Fibroblast of skin of left quadriceps (primary cell): ENCODE measurements at regions not wholly inside any gene's neighbourhood (a gene's known extent, or its start where the extent isn't known, plus 50 kb on each side); places are given as distances from the start of the nearest gene placed in this dataset.

Experiments
- DNase-seq, 2 experiments: peaks; one replicate each; pipeline ENCODE4 v3.0.0-alpha.2; 2013; ENCODE audit warnings: low read depth in 2 of 2

DNA sequence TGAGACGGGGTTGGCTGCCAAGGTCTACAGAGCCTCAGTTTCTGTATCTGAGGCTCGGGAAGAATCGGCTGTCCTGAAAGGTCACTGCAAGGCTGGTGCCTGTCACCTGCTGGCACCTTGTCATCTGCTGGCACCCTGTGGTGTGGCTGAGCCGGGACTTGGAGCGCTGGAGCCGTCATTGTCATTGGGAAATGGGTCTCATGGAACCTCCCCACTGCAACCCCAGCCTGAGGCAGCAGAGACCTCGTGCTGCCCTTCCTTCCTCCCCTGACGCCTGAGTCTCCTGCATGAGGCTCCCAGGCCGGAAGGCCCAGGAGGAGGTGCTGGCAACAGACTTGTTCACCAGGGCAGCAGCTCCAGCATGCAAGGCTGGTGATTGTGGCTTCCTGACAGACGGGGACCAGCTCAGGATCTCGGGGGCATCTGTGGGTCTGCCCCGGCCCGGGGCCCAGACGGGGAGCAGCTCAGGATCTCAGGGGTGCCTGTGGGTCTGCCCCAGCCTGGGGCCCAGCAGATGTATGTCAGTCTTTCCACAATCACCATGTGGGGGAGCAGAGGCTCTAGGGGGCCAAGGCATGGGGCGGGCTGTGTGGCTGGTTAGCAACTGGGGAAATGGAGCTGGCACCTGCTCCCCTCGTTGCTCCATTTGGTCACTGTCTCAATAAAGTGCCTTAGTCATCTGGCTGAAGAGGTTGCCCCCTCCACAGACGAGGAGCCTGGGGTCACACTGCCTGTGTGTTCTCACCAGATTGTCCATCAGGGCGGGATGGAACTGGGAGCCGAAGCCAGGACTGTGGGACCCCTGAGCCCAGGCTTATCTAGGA, 668.7 kb downstream of the BRD1 start:
- no peak for DNase-seq

DNA sequence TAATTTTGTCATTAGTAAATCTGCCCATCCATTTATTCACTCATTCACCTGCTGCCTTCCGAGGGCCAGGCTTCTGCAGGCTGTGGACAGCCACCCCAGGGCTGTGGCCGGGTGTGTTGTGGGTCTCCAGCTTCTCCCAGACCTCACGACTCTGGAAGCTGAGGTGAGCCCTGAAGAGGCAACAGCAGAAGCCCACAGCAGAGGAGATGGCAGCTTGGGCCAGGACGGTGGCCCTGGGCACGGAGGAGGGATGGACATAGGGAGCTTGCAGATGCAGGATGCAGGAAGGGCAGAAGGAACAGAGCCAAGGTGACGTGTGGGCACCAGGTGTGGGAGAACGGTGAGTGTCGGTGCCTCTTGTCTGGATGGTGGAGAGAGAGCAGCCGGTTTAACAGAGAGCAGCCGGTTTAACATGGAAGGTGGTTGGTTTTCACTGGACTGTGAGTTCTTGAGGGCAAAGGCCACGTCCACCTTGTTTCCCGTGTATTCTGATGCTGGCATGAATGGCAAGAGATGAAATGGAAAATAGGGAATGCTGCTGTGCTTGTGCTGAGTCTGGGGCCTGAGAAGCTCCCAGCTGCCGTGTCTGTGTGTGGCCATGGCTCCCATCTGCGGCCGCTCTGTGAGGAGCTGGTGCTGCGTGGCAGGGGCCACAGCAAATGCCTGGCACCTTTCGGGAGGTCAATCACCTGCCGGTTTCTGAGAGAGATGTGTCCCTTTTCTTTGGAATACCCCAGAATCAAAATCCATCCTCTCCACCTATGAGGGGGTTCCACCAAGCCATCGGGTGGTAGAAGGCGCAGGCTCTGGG, 669.9 kb downstream of the BRD1 start:
- DNase-seq = no peak

DNA sequence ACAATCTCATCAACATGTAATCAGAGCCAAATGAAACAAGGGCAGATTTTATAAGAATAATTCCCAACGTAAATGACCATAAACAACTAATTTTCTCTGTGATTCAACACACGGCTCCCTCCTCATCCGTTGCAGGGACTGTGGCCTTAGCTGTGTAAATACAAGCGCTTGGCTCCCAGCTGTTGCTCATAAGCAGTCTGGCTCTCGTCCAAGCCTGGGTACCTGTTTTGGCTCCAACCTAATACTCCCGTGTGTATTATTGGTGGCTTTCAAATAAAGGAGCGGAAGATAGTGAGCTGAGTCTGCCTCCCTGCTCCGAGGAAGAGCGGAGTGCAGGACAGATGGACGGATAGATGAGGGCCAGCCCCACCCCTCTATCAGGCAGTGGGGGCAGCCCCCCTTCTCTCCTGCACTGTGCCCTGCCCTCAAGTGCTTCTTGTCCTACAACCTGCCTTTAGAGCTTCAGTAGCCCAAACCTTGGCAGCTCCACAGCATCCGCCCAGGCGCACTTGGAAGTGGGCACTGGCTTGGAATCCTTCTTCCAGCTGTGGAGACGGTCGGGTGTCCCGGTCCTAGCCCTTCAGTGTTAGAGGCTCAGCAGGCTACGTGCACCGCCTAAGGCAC, 670.9 kb downstream of the BRD1 start:
- no peak for DNase-seq

DNA sequence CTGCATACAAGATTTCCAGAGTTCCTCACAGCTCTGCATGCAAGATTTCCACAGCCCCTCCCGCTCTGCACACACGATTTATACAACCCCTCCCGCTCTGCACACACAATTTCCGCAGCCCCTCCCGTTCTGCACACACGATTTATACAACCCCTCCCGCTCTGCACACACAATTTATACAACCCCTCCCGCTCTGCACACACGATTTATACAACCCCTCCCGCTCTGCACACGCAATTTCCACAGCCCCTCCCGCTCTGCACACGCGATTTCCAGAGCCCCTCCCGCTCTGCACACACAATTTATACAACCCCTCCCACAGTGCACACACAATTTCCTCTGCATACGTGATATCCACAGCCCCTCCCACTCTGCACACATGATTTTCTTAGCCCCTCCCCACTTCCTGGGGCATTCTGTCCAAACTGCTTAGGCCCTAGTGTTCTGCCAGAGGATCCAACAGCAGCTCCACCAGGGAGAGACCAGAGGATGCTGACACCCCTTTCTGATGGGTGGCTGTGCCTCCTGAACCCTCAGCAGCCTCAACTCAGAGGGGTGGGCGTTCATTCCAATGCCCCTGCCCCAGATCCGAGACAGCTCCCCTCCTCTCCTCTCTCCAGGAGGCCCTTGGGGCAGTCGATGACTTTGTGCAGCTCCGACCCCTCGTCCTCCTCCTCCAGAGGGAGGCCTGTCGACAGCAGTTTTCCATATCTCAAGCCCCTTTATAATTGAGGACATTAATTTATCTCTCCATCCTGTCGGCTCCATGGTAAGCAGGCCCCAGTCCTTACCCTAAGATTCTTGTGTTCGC, 671.7 kb downstream of the BRD1 start:
- no peak for DNase-seq

DNA sequence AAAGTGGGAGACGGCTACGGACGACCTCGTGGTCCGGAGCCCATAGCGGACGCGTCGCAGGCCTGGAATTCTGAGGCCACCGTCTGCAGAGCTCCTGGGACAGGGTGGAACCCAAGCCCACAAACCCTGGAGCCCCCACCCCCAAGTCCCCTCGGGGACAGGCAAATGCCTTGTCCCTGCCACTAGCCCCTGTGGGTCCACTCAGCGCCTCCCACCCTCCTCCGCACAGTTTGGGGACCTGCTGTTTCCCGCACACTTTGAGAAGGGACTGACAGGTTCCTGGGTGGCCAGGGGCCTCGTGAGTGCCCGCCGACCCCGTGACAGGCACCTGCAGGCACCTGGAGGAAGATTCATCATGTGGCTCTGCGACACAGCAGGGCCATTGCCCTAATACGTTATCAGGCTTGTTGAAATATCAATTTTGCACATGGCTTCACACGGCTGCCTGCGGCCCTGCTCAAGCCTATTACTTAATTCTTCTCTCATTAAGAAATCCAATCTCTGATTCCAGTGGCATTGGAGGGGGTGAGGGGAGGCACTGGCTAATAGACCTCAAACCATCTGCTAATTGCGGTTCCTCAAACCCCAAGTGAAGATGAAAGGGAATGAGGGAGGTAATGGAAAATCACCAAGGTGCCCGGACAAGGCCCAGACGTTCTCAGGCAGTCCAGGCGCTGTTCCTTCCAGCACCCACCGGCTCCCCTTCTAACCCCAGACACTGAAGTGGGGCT, 672.5 kb downstream of the BRD1 start:
- DNase-seq = no peak

DNA sequence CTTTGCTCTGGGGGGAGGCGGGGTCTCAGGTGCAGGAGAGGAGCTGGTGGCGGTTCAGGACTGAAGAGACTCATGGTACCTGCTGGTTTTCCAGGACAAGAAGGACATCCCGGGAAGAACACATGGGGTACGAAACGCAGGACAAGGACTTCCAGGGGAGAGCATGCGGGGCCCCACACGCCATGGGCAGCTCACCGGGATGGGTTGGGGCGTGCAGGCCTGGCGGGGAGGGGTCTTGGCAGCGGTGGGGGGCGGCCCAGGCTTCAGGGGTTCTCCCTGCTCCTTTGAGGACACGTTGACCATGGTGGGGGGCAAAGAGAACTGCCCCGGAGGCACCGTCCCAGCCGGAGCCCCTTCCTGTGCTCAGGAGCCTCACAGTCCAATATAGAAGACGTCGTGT, 673.2 kb downstream of the BRD1 start:
- no peak for DNase-seq

DNA sequence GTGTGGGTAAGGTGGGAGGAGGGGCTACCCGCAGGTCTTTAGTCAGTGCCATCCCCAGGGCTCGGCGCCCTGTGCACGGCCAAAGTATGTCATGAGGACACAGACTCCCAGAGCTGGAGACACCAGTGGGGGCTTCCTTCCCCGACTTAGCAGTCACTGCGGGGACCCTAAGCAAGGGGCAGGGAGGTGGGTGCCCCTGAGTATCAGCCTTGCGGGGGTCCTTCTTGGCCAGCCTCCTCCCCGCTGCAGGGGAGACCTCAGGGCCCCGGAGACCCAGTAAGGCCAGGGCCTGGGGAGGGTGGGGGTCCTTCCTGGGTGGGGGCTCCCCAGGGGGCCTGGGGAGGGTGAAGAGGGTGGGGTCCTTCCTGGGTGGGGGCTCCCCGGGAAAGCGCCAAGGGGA, 673.8 kb downstream of the BRD1 start:
- DNase-seq = no peak

DNA sequence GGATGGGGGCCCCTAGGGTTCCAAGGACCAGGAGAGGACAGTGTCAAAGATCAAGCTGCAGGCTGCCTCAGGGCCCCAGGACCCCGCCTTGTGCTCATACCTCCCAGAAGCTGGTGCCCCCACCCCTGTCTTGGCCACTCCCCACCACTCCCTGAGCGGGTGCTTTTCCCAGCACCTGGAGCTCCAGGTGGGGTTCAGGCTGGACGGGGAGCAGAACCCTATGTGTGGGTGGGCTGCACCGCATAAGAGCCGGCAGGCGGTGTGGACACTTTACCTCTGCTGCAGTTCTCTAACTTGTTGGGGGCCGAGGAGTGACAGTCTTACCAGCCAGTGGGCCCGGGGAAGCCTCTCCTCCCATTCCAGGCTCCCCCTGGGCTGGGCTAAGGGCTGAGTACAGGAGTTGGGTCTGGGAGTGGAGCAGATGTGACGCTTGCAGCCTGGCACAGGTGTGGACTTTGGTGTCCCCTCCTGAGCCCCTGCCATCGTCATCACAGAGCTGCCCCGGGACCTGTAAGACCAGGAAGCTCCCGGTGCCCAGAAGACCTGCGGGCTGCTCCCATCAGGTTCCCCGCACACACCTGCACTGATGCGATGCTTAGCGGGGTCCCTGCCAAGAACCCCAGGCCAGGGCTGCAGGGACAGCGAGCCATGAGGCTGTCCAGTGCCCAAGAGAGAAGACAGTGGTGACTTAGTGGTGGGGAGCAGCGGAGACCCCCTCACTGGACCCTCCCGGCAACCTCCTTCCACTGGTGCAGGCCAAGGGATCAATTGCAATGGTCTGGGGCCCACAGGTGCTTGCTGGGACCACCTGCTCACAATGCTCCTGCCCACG, 674.5 kb downstream of the BRD1 start:
- DNase-seq = no peak

DNA sequence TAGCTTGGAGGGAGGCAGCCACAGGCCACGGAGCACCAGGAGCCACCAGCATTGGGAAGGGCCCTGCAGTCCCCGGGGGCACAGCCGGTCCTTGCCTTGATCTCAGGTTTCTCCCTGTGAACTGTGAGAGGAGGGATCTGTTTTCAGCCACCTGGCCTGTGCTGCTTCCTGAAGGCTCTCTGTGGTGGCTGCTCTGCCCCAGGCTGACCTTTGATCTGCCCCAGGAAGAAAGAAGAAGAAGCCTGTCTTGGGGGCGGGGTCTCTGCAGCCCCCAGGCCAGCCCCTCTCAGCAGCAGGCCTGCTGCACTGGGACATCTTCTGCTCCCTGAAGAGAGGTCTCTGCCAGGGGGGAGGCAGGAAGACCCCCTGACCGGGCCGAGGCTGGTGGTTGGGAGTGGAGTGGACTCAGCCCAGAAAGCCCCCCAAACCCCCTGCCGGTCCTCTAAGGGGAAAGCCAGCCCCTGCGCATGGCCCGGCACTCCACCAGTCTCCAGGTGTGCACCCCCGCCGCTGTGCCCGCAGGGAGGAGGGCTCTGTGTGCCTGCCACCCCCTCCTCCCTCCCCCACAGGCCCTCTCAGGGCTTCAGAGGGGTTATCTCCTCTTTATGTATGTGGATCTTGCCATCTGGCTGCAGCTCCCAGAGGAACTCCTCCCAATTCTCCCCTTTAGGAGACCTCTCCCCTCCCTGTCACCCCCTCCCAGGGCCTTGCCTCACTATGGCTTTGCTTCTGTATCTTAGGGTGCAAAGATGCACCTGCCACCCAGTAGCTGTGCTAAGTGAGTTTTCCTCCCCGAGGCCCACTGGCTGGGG, 675.3 kb downstream of the BRD1 start:
- no peak for DNase-seq

DNA sequence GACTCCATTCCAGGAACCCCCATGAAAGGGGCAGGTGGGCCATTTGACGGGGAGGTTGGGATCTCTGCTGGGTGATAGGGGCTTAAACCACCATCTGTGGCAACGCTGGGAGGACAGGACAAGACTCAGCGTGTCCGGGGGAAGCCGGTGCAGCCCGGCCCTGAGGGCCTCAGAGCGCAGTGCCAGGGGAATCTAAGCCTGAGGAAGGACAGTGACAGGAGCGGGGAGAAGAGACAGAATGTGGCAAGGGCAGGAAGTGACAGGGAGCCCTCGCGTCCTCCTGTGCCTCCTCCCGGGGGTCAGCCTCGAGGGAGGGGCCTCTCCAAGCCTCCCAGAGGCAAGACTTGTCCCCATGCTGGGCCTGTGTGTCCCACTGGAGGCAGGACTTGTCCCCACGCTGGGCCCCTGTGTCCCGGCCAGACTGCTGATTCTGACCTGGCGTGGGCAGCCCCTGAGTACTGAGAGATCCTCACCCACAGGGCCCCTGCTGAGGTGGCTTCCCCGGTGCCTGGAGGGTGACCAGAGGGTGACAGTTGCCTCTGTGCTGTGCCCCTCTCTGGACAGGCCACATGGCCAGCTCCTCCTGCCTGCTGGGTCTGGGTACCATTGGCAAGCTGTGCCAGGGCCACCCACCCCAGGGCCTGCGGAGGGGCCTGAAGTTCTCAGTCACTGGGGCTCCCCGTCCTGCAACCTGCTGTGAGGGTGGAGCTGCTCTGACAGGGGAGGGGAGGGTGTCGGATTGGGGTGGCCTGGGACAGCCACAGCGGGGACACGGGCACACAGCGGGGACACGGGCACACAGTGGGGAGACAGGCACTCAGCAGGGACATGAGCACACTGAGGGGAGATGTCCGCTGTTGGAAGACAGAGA, 676.2 kb downstream of the BRD1 start:
- no peak for DNase-seq

DNA sequence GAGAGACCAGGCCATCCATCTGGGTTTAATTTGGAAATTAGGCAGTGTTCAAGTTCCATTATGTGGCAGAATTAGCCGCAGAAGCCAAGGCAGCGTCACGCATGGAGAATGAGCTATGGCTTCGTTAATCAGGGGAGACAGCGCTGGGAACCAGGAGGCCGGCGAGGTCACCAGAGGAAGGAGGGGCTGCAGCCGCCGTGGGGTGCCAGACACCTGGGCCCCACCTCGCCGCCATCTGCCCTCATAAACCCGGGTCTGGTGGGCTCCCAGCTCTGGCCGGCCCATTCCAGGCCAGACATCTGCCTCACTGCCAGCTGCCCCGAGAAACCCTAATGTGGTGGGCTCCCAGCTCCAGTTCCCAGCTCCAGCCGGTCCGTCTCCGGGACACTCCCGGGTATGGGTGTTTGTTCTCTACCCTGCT, 676.9 kb downstream of the BRD1 start:
- DNase-seq = no peak

DNA sequence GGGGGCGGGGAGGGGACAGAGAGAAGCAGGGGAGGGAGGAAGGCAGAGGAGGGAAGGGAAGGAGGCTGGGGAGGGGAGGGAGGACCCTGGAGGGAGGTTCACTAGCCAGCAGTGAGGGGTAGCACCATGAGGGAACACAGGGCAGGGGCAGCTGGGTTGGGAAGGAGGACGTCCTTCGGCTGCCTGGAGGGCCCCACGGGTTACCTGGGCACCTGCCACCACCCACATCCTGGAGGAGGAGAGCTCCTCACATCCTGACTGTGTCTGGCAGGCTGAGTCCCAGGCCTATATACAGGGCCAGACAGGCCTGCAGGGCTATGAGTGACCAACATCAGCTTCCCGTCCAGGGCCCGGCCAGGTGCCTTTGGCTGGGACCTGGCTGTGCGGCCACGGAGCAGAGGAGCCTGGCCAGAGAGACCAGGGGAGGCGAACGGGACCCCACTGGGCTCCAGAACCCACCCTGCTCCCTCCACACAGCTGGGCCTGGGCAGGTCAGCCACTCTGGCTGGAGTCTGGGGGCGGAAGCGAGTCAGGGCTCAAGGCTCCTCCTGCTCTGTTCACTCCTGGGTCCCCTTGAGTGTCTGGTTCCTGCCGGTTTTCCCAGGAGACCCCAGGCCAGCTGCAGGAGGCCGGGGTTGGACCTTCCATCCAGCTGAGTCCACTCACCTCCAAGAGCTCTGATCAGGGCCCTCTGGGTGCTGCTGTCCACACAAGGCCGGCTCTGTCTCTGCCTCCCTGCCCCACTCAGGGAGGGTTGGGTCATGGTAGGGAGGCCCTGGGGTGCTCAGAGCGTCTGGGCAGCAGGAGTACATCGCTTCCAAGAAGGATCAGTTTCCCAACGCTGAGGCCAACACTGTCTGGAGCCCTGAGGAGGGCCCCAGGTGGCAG, 677.7 kb downstream of the BRD1 start:
- DNase-seq = no peak

DNA sequence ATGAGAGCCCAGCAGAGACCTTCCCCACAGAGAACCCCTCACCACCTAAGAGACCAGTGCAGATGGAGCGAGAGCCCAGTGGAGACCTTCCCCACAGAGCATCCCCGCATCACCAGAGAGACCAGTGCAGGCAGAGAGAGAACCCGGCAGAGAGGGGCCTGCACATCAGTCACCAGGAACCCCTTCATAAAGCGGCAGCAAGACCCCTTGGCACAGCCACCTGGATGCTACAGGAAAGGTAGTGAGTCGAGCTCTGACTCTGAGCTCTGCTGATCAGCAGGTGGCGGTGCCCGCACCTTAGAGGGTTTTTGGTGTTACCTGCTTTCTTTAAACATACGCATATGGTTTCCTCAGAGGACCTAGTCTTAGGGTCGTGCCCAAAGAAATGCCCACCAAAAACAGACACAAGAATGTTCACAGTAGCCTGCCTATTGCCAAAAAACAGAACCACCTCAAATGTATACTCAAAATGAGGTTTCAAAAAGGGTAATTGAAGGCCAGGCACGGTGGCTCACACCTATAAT, 678.7 kb downstream of the BRD1 start:
- no peak for DNase-seq

DNA sequence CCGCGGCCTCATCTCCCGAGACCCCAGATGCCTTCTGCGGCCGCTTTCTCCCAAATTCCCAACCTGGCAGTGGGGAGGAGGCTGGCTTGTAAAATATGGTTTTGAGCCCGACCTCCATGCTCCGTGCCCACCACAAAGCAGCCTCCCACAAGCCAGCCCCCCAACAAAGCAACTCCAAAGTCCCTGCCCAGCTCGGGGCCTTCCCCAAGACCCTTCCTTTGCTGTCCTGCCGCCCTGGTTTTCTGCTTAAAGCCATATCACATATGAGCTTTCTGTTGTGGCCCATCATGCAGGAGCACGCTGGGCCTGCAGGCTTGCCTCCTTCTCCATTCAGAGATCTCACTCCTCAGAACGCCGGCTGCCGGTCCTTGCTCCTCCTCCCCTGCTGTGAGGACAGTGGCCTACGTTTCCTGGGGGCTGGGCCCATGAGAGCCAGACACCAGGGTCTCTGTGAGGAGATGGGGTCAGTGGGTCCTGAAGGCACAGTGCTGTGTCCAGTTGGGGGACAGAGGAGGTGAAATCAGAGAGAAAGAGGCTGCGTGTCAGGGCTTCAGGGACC, 680.0 kb downstream of the BRD1 start:
- DNase-seq = no peak

DNA sequence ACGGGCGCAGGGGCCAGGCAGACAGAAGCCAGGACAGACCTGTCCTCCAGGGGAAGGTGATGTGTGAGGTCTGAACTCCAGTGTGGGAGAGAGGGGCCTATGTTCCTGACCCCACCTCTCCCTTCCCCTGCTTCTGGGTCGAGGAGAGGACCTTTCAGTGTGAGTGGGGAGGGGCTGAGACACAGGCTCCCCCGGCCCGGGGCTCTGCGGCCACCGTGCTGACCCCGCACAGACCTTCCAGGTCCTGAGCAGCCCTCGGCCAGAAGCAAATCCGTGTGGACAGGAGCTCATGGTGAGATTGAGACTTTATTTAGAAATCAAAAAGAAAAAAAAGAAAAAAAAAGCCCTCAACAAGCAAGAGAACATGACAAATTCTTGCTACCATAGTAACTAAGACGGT, 680.5 kb downstream of the BRD1 start:
- DNase-seq = no peak

DNA sequence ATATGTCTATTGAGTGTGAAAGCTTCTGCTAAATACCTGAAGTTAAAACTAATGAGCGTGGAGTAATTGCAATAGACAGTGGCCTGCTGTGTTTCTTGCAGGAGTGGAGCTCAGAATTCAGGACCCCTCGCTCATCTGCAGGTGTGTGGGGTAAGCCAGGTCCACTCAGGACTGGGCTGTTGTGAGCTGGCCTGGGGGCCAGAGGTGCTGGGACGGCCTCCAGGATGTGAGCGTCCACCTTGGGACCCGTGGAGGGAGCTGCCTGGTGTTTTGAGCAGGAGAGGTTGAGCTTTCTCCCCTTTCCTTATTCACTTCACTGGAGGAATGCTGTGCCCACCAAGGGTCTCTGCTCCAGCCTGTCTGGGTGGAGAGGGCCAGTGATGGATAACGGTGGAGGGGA, 681.2 kb downstream of the BRD1 start:
- no peak for DNase-seq

DNA sequence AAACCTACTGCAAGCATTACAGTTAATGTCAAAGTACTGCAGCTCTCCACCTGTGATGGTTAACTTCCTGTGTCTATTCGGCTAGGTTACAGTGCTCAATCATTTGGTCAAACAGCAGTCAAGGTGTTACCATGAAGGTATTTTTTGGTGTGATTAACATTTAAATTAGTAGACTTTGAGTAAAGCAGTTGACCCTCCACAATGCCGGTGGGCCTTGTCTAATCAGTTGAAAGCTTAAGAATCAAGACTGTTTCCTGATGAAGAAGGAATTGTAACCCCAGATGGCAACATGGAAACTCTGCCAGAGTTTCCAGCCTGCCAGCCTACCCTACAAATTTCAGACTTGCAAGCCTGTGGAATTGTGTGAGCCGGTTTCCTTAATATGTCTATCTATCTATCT, 683.9 kb downstream of the BRD1 start:
- DNase-seq = no peak
